Activated naive CD4-positive, alpha-beta T cell treated with anti-CD3 and anti-CD28 coated beads for 36 hours (primary cell): ENCODE measurements at regions not wholly inside any gene's neighbourhood (a gene's known extent, or its start where the extent isn't known, plus 50 kb on each side); places are given as distances from the start of the nearest gene placed in this dataset.
"Not testable (repeated sequence)": the region's sequence is repeated elsewhere in the genome, so short reads cannot be mapped to it uniquely, and the experiment has no call there.

Experiments used
- CTCF ChIA-PET: fragments of 350-600 bp; sonication (Branson Sonifier 250); formaldehyde crosslinking; loops from one replicate; lab custom pipeline; 2021; ENCODE audit warnings: antibody characterized with exemption; lab: Charles Lee
- DNase-seq: peaks from one replicate; pipeline ENCODE4 v3.0.0-alpha.2; 2020
- H3K27ac Mint-ChIP-seq: one replicate; pipeline ENCODE4 v1.8.0; 2021; ENCODE audit warnings: mild to moderate bottlenecking, mixed read lengths
- H3K27me3 Mint-ChIP-seq: one replicate; pipeline ENCODE4 v1.8.0; 2021; ENCODE audit warnings: low read depth, mixed read lengths
- H3K36me3 Mint-ChIP-seq: one replicate; pipeline ENCODE4 v1.8.0; 2021; ENCODE audit warnings: low read depth, mixed read lengths
- H3K4me1 Mint-ChIP-seq: one replicate; pipeline ENCODE4 v1.8.0; 2021; ENCODE audit warnings: low read depth, mixed read lengths
- H3K4me3 Mint-ChIP-seq: one replicate; pipeline ENCODE4 v1.8.0; 2021; ENCODE audit warnings: mild to moderate bottlenecking, moderate library complexity, mixed read lengths
- H3K9me3 Mint-ChIP-seq: one replicate; pipeline ENCODE4 v1.8.0; 2021; ENCODE audit warnings: mixed read lengths
- intact Hi-C: fragments of 100-400 bp; cut with micrococcal nuclease; formaldehyde crosslinking; loops from one replicate; pipeline ENCODE4 v1.15.1; 2023

- CTCF ChIA-PET, result interaction anchor here (1.2 kb wide), 1 partner anchor 12 kb away, joined by 3 read pairs; no protein-coding TSS in a partner anchor
Measured at GRCh38 chr2:239870863-239871262, 154.3 kb downstream of the NDUFA10 start.

GRCh38 chr2:239870276-239870675, 154.9 kb downstream of the NDUFA10 start:
- Mint-ChIP-seq H3K27ac (no peak overlapping the region), H3K27me3 (no peaks in the 10 kb centered on the region), H3K36me3 (no peaks in the 10 kb centered on the region), H3K4me3 (no peak overlapping the region), H3K9me3 (no peaks in the 10 kb centered on the region), H3K4me1 (no peaks in the 10 kb centered on the region)
- no peak for DNase-seq
- CTCF ChIA-PET, result no interaction called here
- intact Hi-C loops, result no loop called here

More at GRCh38 chr2:239870863-239871262, 154.3 kb downstream of the NDUFA10 start:
- intact Hi-C loops, result no loop called here
- Mint-ChIP-seq H3K27me3 (no peaks in the 10 kb centered on the region), H3K9me3 (no peaks in the 10 kb centered on the region), H3K36me3 (no peaks in the 10 kb centered on the region), H3K27ac (no peak overlapping the region), H3K4me3 (no peak overlapping the region), H3K4me1 (no peaks in the 10 kb centered on the region)
- no peak for DNase-seq

GRCh38 chr2:239869272-239870155, 155.6 kb downstream of the NDUFA10 start:
- CTCF ChIA-PET, result no interaction called here
- intact Hi-C loops, result no loop called here
- Mint-ChIP-seq H3K27ac (no peak overlapping the region), H3K36me3 (no peaks in the 10 kb centered on the region), H3K4me1 (no peaks in the 10 kb centered on the region), H3K4me3 (no peak overlapping the region), H3K27me3 (no peaks in the 10 kb centered on the region), H3K9me3 (no peaks in the 10 kb centered on the region)
- DNase-seq, result no peak

GRCh38 chr2:239868556-239869181, 156.5 kb downstream of the NDUFA10 start:
- CTCF ChIA-PET, result no interaction called here
- Mint-ChIP-seq H3K4me1 (no peaks in the 10 kb centered on the region), H3K4me3 (no peak overlapping the region), H3K27ac (no peak overlapping the region), H3K9me3 (no peaks in the 10 kb centered on the region), H3K36me3 (no peaks in the 10 kb centered on the region), H3K27me3 (no peaks in the 10 kb centered on the region)
- intact Hi-C loops, result no loop called here
- no peak for DNase-seq

GRCh38 chr2:239866778-239867177, 158.4 kb downstream of the NDUFA10 start:
- CTCF ChIA-PET, result no interaction called here
- no peaks in the 10 kb centered on the region for H3K27me3 Mint-ChIP-seq
- no peak for DNase-seq
- H3K4me1 Mint-ChIP-seq, result peaks cover 2% of the 10 kb centered on the region
- H3K36me3 Mint-ChIP-seq, result no peaks in the 10 kb centered on the region
- intact Hi-C loops, result no loop called here
- H3K9me3 Mint-ChIP-seq, result no peaks in the 10 kb centered on the region
- H3K27ac Mint-ChIP-seq, result no peak overlapping the region
- no peak overlapping the region for H3K4me3 Mint-ChIP-seq

- CTCF ChIA-PET, result no interaction called here
- Mint-ChIP-seq H3K27me3 (no peaks in the 10 kb centered on the region), H3K27ac (no peak overlapping the region), H3K36me3 (no peaks in the 10 kb centered on the region), H3K9me3 (no peaks in the 10 kb centered on the region), H3K4me3 (no peak overlapping the region), H3K4me1 (peaks cover 5% of the 10 kb centered on the region)
- intact Hi-C loops, result no loop called here
- DNase-seq, result no peak
Measured at GRCh38 chr2:239866350-239866749, 158.8 kb downstream of the NDUFA10 start.

GRCh38 chr2:239865856-239866255, 159.3 kb downstream of the NDUFA10 start:
- H3K36me3 Mint-ChIP-seq, H3K9me3 Mint-ChIP-seq, DNase-seq, intact Hi-C loops, H3K27ac Mint-ChIP-seq, CTCF ChIA-PET, H3K4me1 Mint-ChIP-seq, H3K27me3 Mint-ChIP-seq, H3K4me3 Mint-ChIP-seq: not testable (repeated sequence)

- CTCF ChIA-PET, result no interaction called here
- DNase-seq, result no peak
- intact Hi-C loops, result no loop called here
- Mint-ChIP-seq H3K4me3 (no peak overlapping the region), H3K4me1 (peaks cover 10% of the 10 kb centered on the region), H3K36me3 (no peaks in the 10 kb centered on the region), H3K27ac (no peak overlapping the region), H3K9me3 (no peaks in the 10 kb centered on the region), H3K27me3 (no peaks in the 10 kb centered on the region)
Measured at GRCh38 chr2:239865059-239865639, 160.0 kb downstream of the NDUFA10 start.

- no peak overlapping the region for H3K4me3 Mint-ChIP-seq
- no peak overlapping the region for H3K27ac Mint-ChIP-seq
- CTCF ChIA-PET, result no interaction called here
- H3K36me3 Mint-ChIP-seq, result no peaks in the 10 kb centered on the region
- DNase-seq, result no peak
- H3K9me3 Mint-ChIP-seq, result no peaks in the 10 kb centered on the region
- no peaks in the 10 kb centered on the region for H3K27me3 Mint-ChIP-seq
- intact Hi-C loops, result no loop called here
- H3K4me1 Mint-ChIP-seq, result peaks cover 10% of the 10 kb centered on the region
Measured at GRCh38 chr2:239864247-239865058, 160.7 kb downstream of the NDUFA10 start.

- CTCF ChIA-PET, result no interaction called here
- Mint-ChIP-seq H3K4me1 (peaks cover 10% of the 10 kb centered on the region), H3K36me3 (no peaks in the 10 kb centered on the region), H3K4me3 (no peak overlapping the region), H3K27me3 (no peaks in the 10 kb centered on the region), H3K9me3 (no peaks in the 10 kb centered on the region), H3K27ac (no peak overlapping the region)
- DNase-seq, result no peak
- intact Hi-C loops, result no loop called here
Measured at GRCh38 chr2:239862613-239863012, 162.5 kb downstream of the NDUFA10 start.

GRCh38 chr2:239858179-239858578, 167.0 kb downstream of the NDUFA10 start:
- H3K36me3 Mint-ChIP-seq, result no peaks in the 10 kb centered on the region
- no peak overlapping the region for H3K27ac Mint-ChIP-seq
- peaks cover 10% of the 10 kb centered on the region for H3K4me1 Mint-ChIP-seq
- intact Hi-C loops, result no loop called here
- no peak for DNase-seq
- CTCF ChIA-PET, result no interaction called here
- no peaks in the 10 kb centered on the region for H3K9me3 Mint-ChIP-seq
- peaks cover 15% of the 10 kb centered on the region for H3K27me3 Mint-ChIP-seq
- no peak overlapping the region for H3K4me3 Mint-ChIP-seq

- no peaks in the 10 kb centered on the region for H3K9me3 Mint-ChIP-seq
- H3K36me3 Mint-ChIP-seq, result no peaks in the 10 kb centered on the region
- no peak for DNase-seq
- peaks cover 15% of the 10 kb centered on the region for H3K27me3 Mint-ChIP-seq
- intact Hi-C loops, result no loop called here
- H3K4me3 Mint-ChIP-seq, result no peak overlapping the region
- CTCF ChIA-PET, result no interaction called here
- no peak overlapping the region for H3K27ac Mint-ChIP-seq
- peaks cover 10% of the 10 kb centered on the region for H3K4me1 Mint-ChIP-seq
Measured at GRCh38 chr2:239857591-239857990, 167.6 kb downstream of the NDUFA10 start.
